K562 (cell line): ENCODE measurements at regions not wholly inside any gene's neighbourhood (a gene's known extent, or its start where the extent isn't known, plus 50 kb on each side); places are given as distances from the start of the nearest gene placed in this dataset.

Experiments
- MTA2 ChIP-seq: fragments of 450-650 bp; IDR thresholded peaks from 2 replicates; pipeline ENCODE4 v1.6.1; 2016; ENCODE audit warnings: low read depth
- POLR2A ChIP-seq: fragments of 450-650 bp; conservative IDR thresholded peaks from 2 replicates; pipeline ENCODE4 v1.6.1; 2016
- ZNF644 ChIP-seq: fragments of 200-800 bp; sonication (Bioruptor generic); IDR thresholded peaks from 2 replicates; pipeline ENCODE4 v1.6.1; 2016; ENCODE audit warnings: low read depth, missing genetic modification characterization, missing compliant biosample characterization
- TF ChIP-seq, protein P1 (sequence below), 3 experiments: IDR thresholded peaks in 2 of 3; conservative IDR thresholded peaks in 1 of 3; 2 replicates each; pipeline ENCODE4 v1.5.1; 2011 to 2012; ENCODE audit warnings: low read length in 3 of 3, mild to moderate bottlenecking in 3 of 3, control low read depth in 2 of 3, improper control_type of control experiment in 1 of 3, inconsistent platforms in 1 of 3, low read depth in 1 of 3, mixed read lengths in 1 of 3, moderate library complexity in 1 of 3; ENCODE audit not compliant: insufficient read depth in 2 of 3
- TF ChIP-seq, protein P2 (sequence below): fragments of 250-450 bp; sonication (Bioruptor Pico); IDR thresholded peaks from 2 replicates; pipeline ENCODE4 v1.4.0; 2020; ENCODE audit warnings: mild to moderate bottlenecking, moderate library complexity

DNA sequence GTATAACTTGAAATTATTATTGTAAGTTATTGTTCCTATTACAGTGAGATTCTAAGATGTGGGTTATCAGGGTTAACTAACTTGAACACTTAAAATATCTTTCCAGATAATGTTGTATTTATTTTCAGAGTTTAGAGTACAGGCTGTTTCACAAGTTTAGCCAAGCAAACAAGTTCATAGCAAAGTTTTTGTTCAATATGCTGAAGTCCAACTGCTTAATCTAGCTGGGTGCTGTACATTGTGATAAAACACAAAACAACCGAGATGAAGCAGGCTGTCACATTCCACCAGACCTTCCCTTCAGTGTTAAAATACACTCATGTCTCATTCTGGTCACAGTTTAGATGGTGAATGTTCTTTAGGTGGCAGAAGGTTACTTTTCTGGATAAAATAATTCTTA, 148.0 kb upstream of the PCDH20 start:
- TF ChIP-seq MTA2 (no peak), POLR2A (no peak), ZNF644 (no peak)
- TF ChIP-seq, protein P1, sequence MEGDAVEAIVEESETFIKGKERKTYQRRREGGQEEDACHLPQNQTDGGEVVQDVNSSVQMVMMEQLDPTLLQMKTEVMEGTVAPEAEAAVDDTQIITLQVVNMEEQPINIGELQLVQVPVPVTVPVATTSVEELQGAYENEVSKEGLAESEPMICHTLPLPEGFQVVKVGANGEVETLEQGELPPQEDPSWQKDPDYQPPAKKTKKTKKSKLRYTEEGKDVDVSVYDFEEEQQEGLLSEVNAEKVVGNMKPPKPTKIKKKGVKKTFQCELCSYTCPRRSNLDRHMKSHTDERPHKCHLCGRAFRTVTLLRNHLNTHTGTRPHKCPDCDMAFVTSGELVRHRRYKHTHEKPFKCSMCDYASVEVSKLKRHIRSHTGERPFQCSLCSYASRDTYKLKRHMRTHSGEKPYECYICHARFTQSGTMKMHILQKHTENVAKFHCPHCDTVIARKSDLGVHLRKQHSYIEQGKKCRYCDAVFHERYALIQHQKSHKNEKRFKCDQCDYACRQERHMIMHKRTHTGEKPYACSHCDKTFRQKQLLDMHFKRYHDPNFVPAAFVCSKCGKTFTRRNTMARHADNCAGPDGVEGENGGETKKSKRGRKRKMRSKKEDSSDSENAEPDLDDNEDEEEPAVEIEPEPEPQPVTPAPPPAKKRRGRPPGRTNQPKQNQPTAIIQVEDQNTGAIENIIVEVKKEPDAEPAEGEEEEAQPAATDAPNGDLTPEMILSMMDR (IDR thresholded peaks at IDR 0.05 in 2 of 3, conservative IDR thresholded peaks at IDR 0.05 in 1 of 3; ENCODE audit: insufficient read depth in 2 of 3, low read depth in 1 of 3, low read length in 3 of 3) = no peak
- TF ChIP-seq, protein P2, sequence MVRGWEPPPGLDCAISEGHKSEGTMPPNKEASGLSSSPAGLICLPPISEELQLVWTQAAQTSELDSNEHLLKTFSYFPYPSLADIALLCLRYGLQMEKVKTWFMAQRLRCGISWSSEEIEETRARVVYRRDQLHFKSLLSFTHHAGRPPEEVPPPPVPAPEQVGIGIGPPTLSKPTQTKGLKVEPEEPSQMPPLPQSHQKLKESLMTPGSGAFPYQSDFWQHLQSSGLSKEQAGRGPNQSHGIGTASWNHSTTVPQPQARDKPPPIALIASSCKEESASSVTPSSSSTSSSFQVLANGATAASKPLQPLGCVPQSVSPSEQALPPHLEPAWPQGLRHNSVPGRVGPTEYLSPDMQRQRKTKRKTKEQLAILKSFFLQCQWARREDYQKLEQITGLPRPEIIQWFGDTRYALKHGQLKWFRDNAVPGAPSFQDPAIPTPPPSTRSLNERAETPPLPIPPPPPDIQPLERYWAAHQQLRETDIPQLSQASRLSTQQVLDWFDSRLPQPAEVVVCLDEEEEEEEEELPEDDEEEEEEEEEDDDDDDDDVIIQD (CRISPR knock-in tag) = no peak
